Breast epithelium (tissue), 4 donors: ENCODE measurements at regions not wholly inside any gene's neighbourhood (a gene's known extent, or its start where the extent isn't known, plus 50 kb on each side); places are given as distances from the start of the nearest gene placed in this dataset.

Experiments
- DNase-seq, 2 donors: peaks; one replicate each; pipeline ENCODE4 v3.0.0-alpha.2; 2019; ENCODE audit warnings: low spot score in 2 of 2
- H3K27ac ChIP-seq, 2 donors: fragments of 200-600 bp; sonication (generic) in 1 of 2; one replicate each; pipeline ENCODE4 v1.5.1; 2016 to 2019; ENCODE audit warnings: mild to moderate bottlenecking in 1 of 2
- H3K27me3 ChIP-seq, 2 donors: fragments of 200-600 bp; sonication (generic) in 1 of 2; one replicate each; pipeline versions ENCODE4 v1.5.1 to v1.6.0; 2017 to 2019; ENCODE audit warnings: control low read depth in 1 of 2, mild to moderate bottlenecking in 1 of 2
- H3K36me3 ChIP-seq: fragments of 200-600 bp; one replicate; pipeline ENCODE4 v1.5.1; 2019
- H3K4me1 ChIP-seq, 2 donors: fragments of 200-600 bp; sonication (generic); one replicate each; pipeline ENCODE4 v1.5.1; 2016 to 2019; ENCODE audit warnings: control low read depth in 1 of 2
- H3K4me3 ChIP-seq, 3 donors: fragments of 200-600 bp; sonication (generic); 1 replicate in 2 of 3; 2 replicates in 1 of 3; pipeline ENCODE4 v1.5.1; 2016 to 2019; ENCODE audit warnings: mild to moderate bottlenecking in 3 of 3, moderate library complexity in 2 of 3
- H3K9me3 ChIP-seq, 2 donors: fragments of 200-600 bp; sonication (generic) in 1 of 2; one replicate each; pipeline ENCODE4 v1.5.1; 2016 to 2019; ENCODE audit warnings: control low read depth in 1 of 2
- POLR2A ChIP-seq: fragments of 450-650 bp; IDR thresholded peaks from one replicate; pipeline ENCODE4 v1.6.1; 2016; ENCODE audit warnings: antibody characterized with exemption, mild to moderate bottlenecking, moderate library complexity
- POLR2AphosphoS5 ChIP-seq, 3 donors: sonication (generic); formaldehyde crosslinking; IDR thresholded peaks; one replicate each; pipeline ENCODE4 v1.6.1; 2017; ENCODE audit warnings: antibody characterized with exemption in 3 of 3
- intact Hi-C: fragments of 100-400 bp; cut with DNase I; formaldehyde crosslinking; loops from one replicate; pipeline ENCODE4 v1.15.1; 2023; ENCODE audit warnings: low total_unique reads
- TF ChIP-seq, protein P1 (sequence below), 3 donors: fragments of 450-650 bp; IDR thresholded peaks; one replicate each; pipeline ENCODE4 v1.5.1; 2016 to 2017; ENCODE audit warnings: antibody characterized with exemption in 3 of 3, mild to moderate bottlenecking in 3 of 3, moderate library complexity in 3 of 3

DNA sequence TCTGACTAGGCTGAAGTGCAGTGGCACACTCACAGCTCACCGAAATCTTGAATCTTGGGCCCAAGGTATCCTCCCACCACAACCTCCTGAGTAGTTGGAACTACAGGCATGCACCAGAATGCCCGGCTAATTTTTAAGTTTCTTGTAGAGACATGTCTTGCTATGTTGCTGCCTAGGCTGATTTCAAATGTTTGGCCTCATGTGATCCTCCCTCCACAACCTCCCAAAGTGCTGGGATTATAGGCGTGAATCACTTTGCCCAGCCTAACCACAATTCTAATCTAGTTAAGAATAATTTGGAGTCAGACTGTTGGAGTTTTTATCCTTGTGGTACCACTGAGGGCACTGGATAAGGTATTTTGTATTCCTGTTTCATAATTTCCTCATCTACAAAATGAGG is 317.5 kb upstream of the AGA start:
- H3K27me3 ChIP-seq: no peaks in the 10 kb centered on the region
- no peaks in the 10 kb centered on the region for H3K9me3 ChIP-seq
- H3K4me3 ChIP-seq: no peak overlapping the region
- H3K27ac ChIP-seq: no peak overlapping the region
- no peak for TF ChIP-seq POLR2AphosphoS5 (IDR thresholded peaks at IDR 0.05)
- no peak for TF ChIP-seq POLR2A
- TF ChIP-seq, protein P1, sequence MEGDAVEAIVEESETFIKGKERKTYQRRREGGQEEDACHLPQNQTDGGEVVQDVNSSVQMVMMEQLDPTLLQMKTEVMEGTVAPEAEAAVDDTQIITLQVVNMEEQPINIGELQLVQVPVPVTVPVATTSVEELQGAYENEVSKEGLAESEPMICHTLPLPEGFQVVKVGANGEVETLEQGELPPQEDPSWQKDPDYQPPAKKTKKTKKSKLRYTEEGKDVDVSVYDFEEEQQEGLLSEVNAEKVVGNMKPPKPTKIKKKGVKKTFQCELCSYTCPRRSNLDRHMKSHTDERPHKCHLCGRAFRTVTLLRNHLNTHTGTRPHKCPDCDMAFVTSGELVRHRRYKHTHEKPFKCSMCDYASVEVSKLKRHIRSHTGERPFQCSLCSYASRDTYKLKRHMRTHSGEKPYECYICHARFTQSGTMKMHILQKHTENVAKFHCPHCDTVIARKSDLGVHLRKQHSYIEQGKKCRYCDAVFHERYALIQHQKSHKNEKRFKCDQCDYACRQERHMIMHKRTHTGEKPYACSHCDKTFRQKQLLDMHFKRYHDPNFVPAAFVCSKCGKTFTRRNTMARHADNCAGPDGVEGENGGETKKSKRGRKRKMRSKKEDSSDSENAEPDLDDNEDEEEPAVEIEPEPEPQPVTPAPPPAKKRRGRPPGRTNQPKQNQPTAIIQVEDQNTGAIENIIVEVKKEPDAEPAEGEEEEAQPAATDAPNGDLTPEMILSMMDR (IDR thresholded peaks at IDR 0.05): no peak
- intact Hi-C loops: no loop called here
- no peaks in the 10 kb centered on the region for H3K36me3 ChIP-seq
- no peaks in the 10 kb centered on the region for H3K4me1 ChIP-seq
- no peak for DNase-seq

DNA sequence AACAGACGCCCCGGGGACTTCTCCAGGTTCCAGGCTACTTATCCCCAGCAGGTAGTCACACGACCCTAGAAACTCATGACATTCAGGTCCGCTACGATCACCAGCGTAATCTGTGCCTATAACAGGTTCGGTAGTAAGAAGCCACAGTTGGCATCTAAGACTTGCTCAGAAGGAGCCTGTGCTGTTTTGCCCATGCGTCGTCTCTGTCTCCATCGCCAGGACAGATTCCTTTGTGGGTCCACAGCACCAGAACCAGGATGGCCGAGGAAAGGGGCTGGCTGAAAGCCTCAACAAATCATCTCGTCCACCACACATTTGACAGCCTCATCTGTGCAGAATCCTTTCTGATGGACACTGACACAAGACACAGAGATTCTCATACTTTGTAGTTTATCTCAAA is 319.5 kb upstream of the AGA start:
- no peak for DNase-seq
- no peaks in the 10 kb centered on the region for H3K36me3 ChIP-seq
- H3K4me3 ChIP-seq: no peak overlapping the region
- no peak overlapping the region for H3K27ac ChIP-seq
- H3K9me3 ChIP-seq: no peaks in the 10 kb centered on the region
- H3K27me3 ChIP-seq: no peaks in the 10 kb centered on the region
- intact Hi-C loops: no loop called here
- TF ChIP-seq POLR2A (no peak), POLR2AphosphoS5 (IDR thresholded peaks at IDR 0.05) (no peak)
- TF ChIP-seq, protein P1 (IDR thresholded peaks at IDR 0.05): no peak
- no peaks in the 10 kb centered on the region for H3K4me1 ChIP-seq

DNA sequence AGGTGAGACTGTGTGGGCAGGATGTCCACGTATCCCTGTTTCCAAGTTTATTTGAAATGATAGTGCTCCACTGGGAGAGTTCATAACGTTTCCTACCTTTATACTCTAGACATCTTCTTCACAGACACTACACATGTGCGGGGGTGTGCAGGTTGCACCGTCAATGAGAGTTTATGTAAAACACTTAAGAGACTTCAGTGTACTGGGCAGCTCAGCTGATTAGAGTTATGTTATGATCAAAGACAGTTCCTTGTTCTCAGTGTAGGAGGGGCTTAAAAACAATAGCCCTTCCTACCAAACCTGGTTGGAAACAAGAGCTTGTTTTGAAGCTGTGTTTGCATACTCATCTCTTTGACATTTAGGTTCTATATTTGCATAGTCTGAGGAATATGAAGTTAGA is 326.9 kb upstream of the AGA start:
- H3K4me3 ChIP-seq: no peak overlapping the region
- TF ChIP-seq POLR2AphosphoS5 (IDR thresholded peaks at IDR 0.05) (no peak), POLR2A (no peak)
- TF ChIP-seq, protein P1 (IDR thresholded peaks at IDR 0.05): no peak
- H3K4me1 ChIP-seq: no peaks in the 10 kb centered on the region
- H3K36me3 ChIP-seq: no peaks in the 10 kb centered on the region
- H3K27me3 ChIP-seq: no peaks in the 10 kb centered on the region
- no peaks in the 10 kb centered on the region for H3K9me3 ChIP-seq
- H3K27ac ChIP-seq: no peak overlapping the region
- intact Hi-C loops: no loop called here
- no peak for DNase-seq

DNA sequence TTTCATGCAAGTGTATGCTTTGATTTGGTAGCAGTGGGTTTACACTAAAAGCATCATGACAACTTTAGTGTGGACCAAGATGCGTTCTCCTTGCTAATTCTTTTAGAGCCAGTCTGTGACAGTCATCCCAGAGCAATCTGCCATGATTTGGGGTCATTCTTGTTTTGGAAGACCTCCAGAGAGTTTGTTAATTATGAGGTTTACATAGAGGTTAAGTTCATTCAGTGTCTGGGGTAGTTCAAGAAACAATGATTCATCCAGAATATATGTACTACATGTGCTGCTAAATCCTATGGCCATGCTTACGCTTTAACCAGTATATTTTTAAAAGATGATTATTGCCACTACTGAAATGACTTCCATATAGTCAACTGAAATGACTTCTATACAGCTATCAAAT is 328.5 kb upstream of the AGA start:
- Histone ChIP-seq H3K27me3 (no peaks in the 10 kb centered on the region), H3K9me3 (no peaks in the 10 kb centered on the region), H3K36me3 (no peaks in the 10 kb centered on the region), H3K4me3 (no peak overlapping the region), H3K4me1 (no peaks in the 10 kb centered on the region), H3K27ac (no peak overlapping the region)
- TF ChIP-seq POLR2AphosphoS5 (IDR thresholded peaks at IDR 0.05) (no peak), POLR2A (no peak)
- TF ChIP-seq, protein P1 (IDR thresholded peaks at IDR 0.05): no peak
- DNase-seq: no peak
- intact Hi-C loops: no loop called here

DNA sequence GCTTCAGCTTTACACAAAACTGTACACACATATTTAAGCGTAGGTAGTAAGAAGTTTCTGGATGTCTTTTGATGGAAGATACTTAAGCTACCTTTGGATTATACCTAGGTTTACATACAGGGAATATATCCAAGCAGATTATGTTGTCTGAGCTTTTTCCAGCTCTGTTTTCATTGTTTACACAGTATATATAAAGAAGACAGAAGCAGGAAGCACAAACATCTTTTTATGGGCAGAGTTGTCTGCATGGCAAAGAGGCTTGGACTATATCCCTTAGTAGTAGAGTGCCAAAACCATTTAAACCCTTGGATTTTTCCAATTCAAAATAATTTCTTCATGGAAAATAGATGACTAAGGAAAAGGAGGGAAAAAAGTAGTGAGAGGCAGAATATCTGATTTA is 329.4 kb upstream of the AGA start:
- H3K4me1 ChIP-seq: no peaks in the 10 kb centered on the region
- no peak overlapping the region for H3K4me3 ChIP-seq
- H3K27ac ChIP-seq: no peak overlapping the region
- H3K27me3 ChIP-seq: no peaks in the 10 kb centered on the region
- H3K9me3 ChIP-seq: no peaks in the 10 kb centered on the region
- no peak for DNase-seq
- intact Hi-C loops: no loop called here
- TF ChIP-seq, protein P1 (IDR thresholded peaks at IDR 0.05): no peak
- no peak for TF ChIP-seq POLR2A
- H3K36me3 ChIP-seq: no peaks in the 10 kb centered on the region
